HG03342 (cell line): ENCODE measurements at regions not wholly inside any gene's neighbourhood (a gene's known extent, or its start where the extent isn't known, plus 50 kb on each side); places are given as distances from the start of the nearest gene placed in this dataset.
"Not testable (repeated sequence)": the region's sequence is repeated elsewhere in the genome, so short reads cannot be mapped to it uniquely, and the experiment has no call there.

Experiments
- ATAC-seq: cut with Tn5 transposase; IDR thresholded peaks from one replicate; pipeline ENCODE4 v1.9.1; 2021; ENCODE audit warnings: mild to moderate bottlenecking, moderate library complexity; ENCODE audit not compliant: unreplicated experiment

GRCh38 chr5:163874431-163874830, 369.0 kb downstream of the MAT2B start:
- no peak for ATAC-seq

GRCh38 chr5:163874912-163875311, 369.5 kb downstream of the MAT2B start:
- ATAC-seq = not testable (repeated sequence)

- ATAC-seq = no peak
These were observed 372.4 kb downstream of the MAT2B start for GRCh38 chr5:163877865-163878264.

- ATAC-seq = no peak
These were observed 373.1 kb downstream of the MAT2B start for GRCh38 chr5:163878490-163878889.

GRCh38 chr5:163880302-163880701, 374.9 kb downstream of the MAT2B start:
- no peak for ATAC-seq

GRCh38 chr5:163885117-163885516, 379.7 kb downstream of the MAT2B start:
- no peak for ATAC-seq

GRCh38 chr5:163887854-163888253, 382.4 kb downstream of the MAT2B start:
- no peak for ATAC-seq

GRCh38 chr5:163888366-163888765, 382.9 kb downstream of the MAT2B start:
- no peak for ATAC-seq

GRCh38 chr5:163889369-163889768, 383.9 kb downstream of the MAT2B start:
- ATAC-seq = no peak

GRCh38 chr5:163890261-163890660, 384.8 kb downstream of the MAT2B start:
- ATAC-seq = no peak

GRCh38 chr5:163893281-163893680, 387.9 kb downstream of the MAT2B start:
- ATAC-seq = no peak

- no peak for ATAC-seq
These were observed 389.2 kb downstream of the MAT2B start for GRCh38 chr5:163894645-163895044.

- ATAC-seq = no peak
These were observed 393.5 kb downstream of the MAT2B start for GRCh38 chr5:163898873-163899272.

- ATAC-seq = not testable (repeated sequence)
These were observed 402.4 kb downstream of the MAT2B start for GRCh38 chr5:163907783-163908182.

GRCh38 chr5:163908253-163908652, 402.8 kb downstream of the MAT2B start:
- ATAC-seq = no peak

GRCh38 chr5:163910226-163910625, 404.8 kb downstream of the MAT2B start:
- ATAC-seq = no peak

GRCh38 chr5:163912046-163912445, 406.6 kb downstream of the MAT2B start:
- no peak for ATAC-seq

- ATAC-seq = no peak
These were observed 408.1 kb downstream of the MAT2B start for GRCh38 chr5:163913548-163913947.

- peak; percentile 54 for ATAC-seq
These were observed 409.5 kb downstream of the MAT2B start for GRCh38 chr5:163914910-163915309.

- ATAC-seq = peak; percentile 67
These were observed 410.1 kb downstream of the MAT2B start for GRCh38 chr5:163915481-163915961.

GRCh38 chr5:163916376-163916775, 411.0 kb downstream of the MAT2B start:
- ATAC-seq = peak; percentile 84

- ATAC-seq = no peak
These were observed 411.4 kb downstream of the MAT2B start for GRCh38 chr5:163916861-163917260.

GRCh38 chr5:163917747-163918146, 412.3 kb downstream of the MAT2B start:
- no peak for ATAC-seq
